MM.1S (cell line): ENCODE measurements at regions not wholly inside any gene's neighbourhood (a gene's known extent, or its start where the extent isn't known, plus 50 kb on each side); places are given as distances from the start of the nearest gene placed in this dataset.

Source experiments
- EZH2 ChIP-seq: fragments of 300-600 bp; sonication (generic); optimal IDR thresholded peaks from 2 replicates; pipeline ENCODE3; 2017; ENCODE audit warnings: low read depth, mild to moderate bottlenecking, antibody characterized with exemption, low read length, mixed read lengths
- EZH2phosphoT487 ChIP-seq: fragments of 300-600 bp; sonication (generic); IDR thresholded peaks from 2 replicates; pipeline ENCODE4 v1.6.1; 2018; ENCODE audit warnings: antibody characterized with exemption, low read length
- TF ChIP-seq, protein P1 (sequence below): fragments of 300-600 bp; sonication (generic); IDR thresholded peaks from 2 replicates; pipeline ENCODE4 v1.5.1; 2016; ENCODE audit warnings: antibody characterized with exemption, low read length, mixed read lengths

DNA sequence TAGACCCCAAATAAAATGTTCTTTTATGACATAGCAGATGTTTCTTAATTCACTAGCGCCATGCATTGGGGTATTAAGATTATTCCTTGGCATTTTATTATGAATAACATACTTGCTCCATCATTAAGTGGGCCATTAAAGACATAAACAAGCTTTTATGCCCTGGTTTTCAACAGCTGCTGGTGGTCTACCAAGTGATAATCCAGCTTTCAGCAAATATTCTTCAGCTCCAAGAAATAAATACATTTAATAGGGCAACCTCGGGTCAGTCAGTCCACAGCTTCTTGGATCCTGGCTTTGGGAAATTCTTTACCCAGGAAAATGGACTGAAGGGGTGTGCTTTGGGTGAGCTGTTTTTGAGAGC lies 217.3 kb upstream of the IRX3 start:
- TF ChIP-seq, protein P1, sequence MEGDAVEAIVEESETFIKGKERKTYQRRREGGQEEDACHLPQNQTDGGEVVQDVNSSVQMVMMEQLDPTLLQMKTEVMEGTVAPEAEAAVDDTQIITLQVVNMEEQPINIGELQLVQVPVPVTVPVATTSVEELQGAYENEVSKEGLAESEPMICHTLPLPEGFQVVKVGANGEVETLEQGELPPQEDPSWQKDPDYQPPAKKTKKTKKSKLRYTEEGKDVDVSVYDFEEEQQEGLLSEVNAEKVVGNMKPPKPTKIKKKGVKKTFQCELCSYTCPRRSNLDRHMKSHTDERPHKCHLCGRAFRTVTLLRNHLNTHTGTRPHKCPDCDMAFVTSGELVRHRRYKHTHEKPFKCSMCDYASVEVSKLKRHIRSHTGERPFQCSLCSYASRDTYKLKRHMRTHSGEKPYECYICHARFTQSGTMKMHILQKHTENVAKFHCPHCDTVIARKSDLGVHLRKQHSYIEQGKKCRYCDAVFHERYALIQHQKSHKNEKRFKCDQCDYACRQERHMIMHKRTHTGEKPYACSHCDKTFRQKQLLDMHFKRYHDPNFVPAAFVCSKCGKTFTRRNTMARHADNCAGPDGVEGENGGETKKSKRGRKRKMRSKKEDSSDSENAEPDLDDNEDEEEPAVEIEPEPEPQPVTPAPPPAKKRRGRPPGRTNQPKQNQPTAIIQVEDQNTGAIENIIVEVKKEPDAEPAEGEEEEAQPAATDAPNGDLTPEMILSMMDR = no peak
- TF ChIP-seq EZH2 (no peak), EZH2phosphoT487 (no peak)
